Fibroblast of lung (primary cell): ENCODE measurements at regions not wholly inside any gene's neighbourhood (a gene's known extent, or its start where the extent isn't known, plus 50 kb on each side); places are given as distances from the start of the nearest gene placed in this dataset.
A peak's percentile ranks its signal among the peaks of the same experiment; 100 is the strongest.

Experiments
- DNase-seq, 2 donors: peaks; one replicate each; pipeline versions ENCODE4 v3.0.0 to v3.0.0-alpha.2; 2010; ENCODE audit warnings: low read depth in 2 of 2
- H2AFZ ChIP-seq: 2 replicates; pipeline ENCODE4 v1.5.1; 2012; ENCODE audit warnings: low read length, control low read depth, inconsistent platforms
- H3K27ac ChIP-seq: 2 replicates; pipeline ENCODE4 v1.5.1; 2011; ENCODE audit warnings: low read length, control low read depth; ENCODE audit not compliant: insufficient read depth
- H3K27me3 ChIP-seq: 2 replicates; pipeline ENCODE4 v1.5.1; 2011; ENCODE audit warnings: mild to moderate bottlenecking, low read length; ENCODE audit not compliant: control insufficient read depth, insufficient read depth
- H3K36me3 ChIP-seq: 2 replicates; pipeline ENCODE4 v1.5.1; 2011; ENCODE audit warnings: low read length; ENCODE audit not compliant: control insufficient read depth, insufficient read depth
- H3K4me1 ChIP-seq: 2 replicates; pipeline ENCODE4 v1.5.1; 2011; ENCODE audit warnings: low read length; ENCODE audit not compliant: control insufficient read depth, insufficient read depth; ENCODE audit errors: extremely low read depth
- H3K4me2 ChIP-seq: 2 replicates; pipeline ENCODE4 v1.5.1; 2011; ENCODE audit warnings: low read length, control low read depth; ENCODE audit not compliant: insufficient read depth; ENCODE audit errors: extremely low read depth
- H3K4me3 ChIP-seq, 4 experiments: fragments of 200-600 bp in 1 of 4; sonication (generic) in 1 of 4; replicated peaks in 1 of 4; 2 replicates each; pipeline ENCODE4 v1.5.1; 2011 to 2016; ENCODE audit warnings: low read length in 4 of 4, low read depth in 3 of 4, mild to moderate bottlenecking in 3 of 4, control low read depth in 2 of 4, inconsistent platforms in 1 of 4, mixed read lengths in 1 of 4; ENCODE audit not compliant: insufficient read depth in 1 of 4; ENCODE audit errors: control extremely low read depth in 1 of 4
- H3K79me2 ChIP-seq: 2 replicates; pipeline ENCODE4 v1.5.1; 2012; ENCODE audit warnings: mild to moderate bottlenecking, low read length, inconsistent platforms; ENCODE audit not compliant: control insufficient read depth, insufficient read depth
- H3K9ac ChIP-seq: 2 replicates; pipeline ENCODE4 v1.5.1; 2011; ENCODE audit warnings: mild to moderate bottlenecking, low read length, control low read depth; ENCODE audit not compliant: insufficient read depth
- H3K9me3 ChIP-seq: 2 replicates; pipeline ENCODE4 v1.5.1; 2012; ENCODE audit warnings: low read depth, low read length; ENCODE audit not compliant: control insufficient read depth, insufficient read depth
- H4K20me1 ChIP-seq: 2 replicates; pipeline ENCODE4 v1.5.1; 2011; ENCODE audit warnings: low read length; ENCODE audit not compliant: control insufficient read depth, insufficient read depth; ENCODE audit errors: extremely low read depth
- CTCF ChIP-seq, 2 donors: IDR thresholded peaks in 1 of 2; conservative IDR thresholded peaks in 1 of 2; 1 replicate in 1 of 2; 2 replicates in 1 of 2; pipeline ENCODE4 v1.5.1; 2011 to 2012; ENCODE audit warnings: low read length in 2 of 2, control low read depth in 1 of 2, inconsistent platforms in 1 of 2, low read depth in 1 of 2, mild to moderate bottlenecking in 1 of 2
- EZH2 ChIP-seq: IDR thresholded peaks from 2 replicates; pipeline ENCODE4 v1.5.1; 2012; ENCODE audit warnings: low read length, control low read depth, mild to moderate bottlenecking; ENCODE audit errors: missing control alignments

GRCh38 chr7:79612022-79612421 lies 158.6 kb upstream of the MAGI2 start:
- Histone ChIP-seq H3K36me3 (no peaks in the 10 kb centered on the region), H3K4me3 (no peak overlapping the region), H3K9me3 (no peaks in the 10 kb centered on the region), H3K79me2 (no peaks in the 10 kb centered on the region), H3K9ac (no peak overlapping the region), H3K4me2 (no peak overlapping the region), H3K27ac (no peak overlapping the region), H3K27me3 (no peaks in the 10 kb centered on the region), H3K4me1 (no peaks in the 10 kb centered on the region), H4K20me1 (no peaks in the 10 kb centered on the region), H2AFZ (no peak overlapping the region)
- DNase-seq, result no peak
- TF ChIP-seq CTCF (conservative IDR thresholded peaks at IDR 0.05 in 1 of 2, IDR thresholded peaks at IDR 0.05 in 1 of 2; ENCODE audit: low read depth in 1 of 2, low read length in 2 of 2) (no peak), EZH2 (no peak)

GRCh38 chr7:79610748-79611304 lies 157.4 kb upstream of the MAGI2 start:
- H3K9ac ChIP-seq, result no peak overlapping the region
- no peak overlapping the region for H3K4me2 ChIP-seq
- H3K79me2 ChIP-seq, result no peaks in the 10 kb centered on the region
- no peak overlapping the region for H3K4me3 ChIP-seq
- H3K9me3 ChIP-seq, result no peaks in the 10 kb centered on the region
- no peak for DNase-seq
- H3K4me1 ChIP-seq, result no peaks in the 10 kb centered on the region
- H3K27me3 ChIP-seq, result no peaks in the 10 kb centered on the region
- TF ChIP-seq CTCF (conservative IDR thresholded peaks at IDR 0.05 in 1 of 2, IDR thresholded peaks at IDR 0.05 in 1 of 2; ENCODE audit: low read depth in 1 of 2, low read length in 2 of 2) (no peak), EZH2 (no peak)
- H3K27ac ChIP-seq, result no peak overlapping the region
- no peaks in the 10 kb centered on the region for H4K20me1 ChIP-seq
- H3K36me3 ChIP-seq, result no peaks in the 10 kb centered on the region
- H2AFZ ChIP-seq, result peak overlapping the region; percentile 30

GRCh38 chr7:79610313-79610712 lies 156.8 kb upstream of the MAGI2 start:
- H4K20me1 ChIP-seq, result no peaks in the 10 kb centered on the region
- H2AFZ ChIP-seq, result no peak overlapping the region
- H3K79me2 ChIP-seq, result no peaks in the 10 kb centered on the region
- H3K4me2 ChIP-seq, result no peak overlapping the region
- H3K27ac ChIP-seq, result no peak overlapping the region
- H3K27me3 ChIP-seq, result no peaks in the 10 kb centered on the region
- H3K36me3 ChIP-seq, result no peaks in the 10 kb centered on the region
- H3K4me3 ChIP-seq, result no peak overlapping the region
- H3K9me3 ChIP-seq, result no peaks in the 10 kb centered on the region
- H3K4me1 ChIP-seq, result no peaks in the 10 kb centered on the region
- no peak for TF ChIP-seq CTCF (conservative IDR thresholded peaks at IDR 0.05 in 1 of 2, IDR thresholded peaks at IDR 0.05 in 1 of 2; ENCODE audit: low read depth in 1 of 2, low read length in 2 of 2)
- TF ChIP-seq EZH2, result no peak
- peak in 1 of 2 donors; percentile 65 for DNase-seq
- no peak overlapping the region for H3K9ac ChIP-seq
